Endodermal cell (in vitro differentiated cells): ENCODE measurements at regions not wholly inside any gene's neighbourhood (a gene's known extent, or its start where the extent isn't known, plus 50 kb on each side); places are given as distances from the start of the nearest gene placed in this dataset.

Source experiments
- DNase-seq: peaks from one replicate; pipeline ENCODE4 v3.0.0-alpha.2; 2017
- H3K27ac ChIP-seq: 2 replicates; pipeline ENCODE4 v1.5.1; 2013; ENCODE audit warnings: mild to moderate bottlenecking, low read depth, low read length, moderate library complexity
- H3K27me3 ChIP-seq: 2 replicates; pipeline ENCODE4 v1.6.1; 2013; ENCODE audit warnings: mild to moderate bottlenecking, low read length, moderate library complexity; ENCODE audit not compliant: insufficient read depth, control insufficient read depth, poor library complexity, severe bottlenecking
- H3K36me3 ChIP-seq: 2 replicates; pipeline ENCODE4 v1.7.0; 2013; ENCODE audit warnings: mild to moderate bottlenecking, low read length, moderate library complexity; ENCODE audit not compliant: control insufficient read depth, insufficient read depth
- H3K4me1 ChIP-seq: one replicate; pipeline ENCODE4 v1.7.0; 2013; ENCODE audit warnings: low read length; ENCODE audit not compliant: control insufficient read depth, insufficient read depth
- H3K4me3 ChIP-seq: 2 replicates; pipeline ENCODE4 v1.5.1; 2013; ENCODE audit warnings: mild to moderate bottlenecking, low read length, moderate library complexity
- H3K9ac ChIP-seq: 2 replicates; pipeline ENCODE4 v1.6.1; 2013; ENCODE audit warnings: mild to moderate bottlenecking, low read length, moderate library complexity; ENCODE audit not compliant: poor library complexity, severe bottlenecking; ENCODE audit errors: extremely low read depth
- H3K9me3 ChIP-seq: 2 replicates; pipeline ENCODE4 v1.6.1; 2013; ENCODE audit warnings: mild to moderate bottlenecking, low read length, moderate library complexity; ENCODE audit not compliant: control insufficient read depth
- H3K27ac Mint-ChIP-seq: 2 replicates; pipeline ENCODE4 v1.8.0; 2020; ENCODE audit warnings: mixed read lengths
- H3K27me3 Mint-ChIP-seq: 2 replicates; pipeline ENCODE4 v1.8.0; 2021; ENCODE audit warnings: mild to moderate bottlenecking, mixed read lengths; ENCODE audit not compliant: insufficient read depth
- H3K36me3 Mint-ChIP-seq: 2 replicates; pipeline ENCODE4 v1.8.0; 2020; ENCODE audit warnings: low read depth, mixed read lengths
- H3K4me1 Mint-ChIP-seq: 2 replicates; pipeline ENCODE4 v1.8.0; 2020; ENCODE audit warnings: mixed read lengths
- H3K4me3 Mint-ChIP-seq: 2 replicates; pipeline ENCODE4 v1.8.0; 2020; ENCODE audit warnings: mild to moderate bottlenecking, moderate library complexity, mixed read lengths
- H3K9me3 Mint-ChIP-seq: 2 replicates; pipeline ENCODE4 v1.8.0; 2020; ENCODE audit warnings: mild to moderate bottlenecking, mixed read lengths
- WGBS, 2 experiments: methylation state at CpG; one replicate each; pipeline versions ENCODE4 v1.1.5 to v1.1.7; 2013; ENCODE audit warnings: missing lambda C conversion rate in 2 of 2, mixed read lengths in 1 of 2; ENCODE audit not compliant: insufficient coverage in 1 of 2, insufficient read length in 1 of 2; 5-methylcytosine and 5-hydroxymethylcytosine counted together
- TF ChIP-seq, protein P1 (sequence below): fragments of 200-600 bp; sonication (generic); conservative IDR thresholded peaks from 2 replicates; pipeline ENCODE4 v1.5.0; 2021; ENCODE audit warnings: antibody characterized with exemption, mild to moderate bottlenecking

DNA sequence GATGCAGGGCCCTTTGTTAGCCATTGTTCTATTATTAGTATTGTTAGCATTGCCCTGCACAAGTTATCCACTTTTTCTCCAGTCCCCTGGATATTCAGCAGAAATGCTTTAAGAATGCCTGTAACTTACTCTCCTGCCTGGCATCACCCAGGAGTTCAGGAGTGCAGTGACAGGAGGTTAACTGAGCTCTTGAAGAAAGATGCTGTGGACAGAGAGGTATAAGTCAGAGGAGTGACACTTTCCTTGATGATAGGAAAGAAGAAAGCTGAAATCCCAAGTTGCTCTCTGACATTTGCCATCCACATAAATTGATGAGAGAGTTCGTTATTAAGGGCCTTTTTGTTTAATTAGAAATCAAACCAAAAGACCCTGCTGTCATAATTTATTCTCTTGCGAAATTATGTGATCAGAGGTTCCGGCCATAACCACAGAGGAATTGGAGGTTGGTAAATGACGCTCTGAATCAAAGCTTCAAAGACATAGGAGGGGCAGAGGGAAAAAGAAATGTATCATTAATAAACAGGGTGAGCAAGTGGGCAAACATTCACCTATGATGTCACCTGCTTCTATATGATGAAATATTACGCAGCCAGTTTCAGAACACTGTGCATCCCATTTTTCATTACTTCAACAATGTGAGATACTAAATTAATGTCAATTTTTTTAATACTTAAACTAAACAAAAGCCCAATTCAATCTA lies 230.2 kb upstream of the JADE1 start:
- H3K27ac Mint-ChIP-seq, result no peak overlapping the region
- Histone ChIP-seq H3K27ac (no peak overlapping the region), H3K9ac (no peak overlapping the region), H3K27me3 (no peaks in the 10 kb centered on the region), H3K4me3 (no peak overlapping the region), H3K9me3 (peaks cover 5% of the 10 kb centered on the region), H3K4me1 (no peaks in the 10 kb centered on the region), H3K36me3 (no peaks in the 10 kb centered on the region)
- H3K9me3 Mint-ChIP-seq, result peaks cover 4% of the 10 kb centered on the region
- H3K4me1 Mint-ChIP-seq, result peaks cover 9% of the 10 kb centered on the region
- H3K4me3 Mint-ChIP-seq, result no peak overlapping the region
- H3K36me3 Mint-ChIP-seq, result no peaks in the 10 kb centered on the region
- no peaks in the 10 kb centered on the region for H3K27me3 Mint-ChIP-seq
- no peak for DNase-seq
- WGBS, 2 experiments, result 75 to 77% methylated on average over 4 to 5 of the region's 5 CpGs
- TF ChIP-seq, protein P1, sequence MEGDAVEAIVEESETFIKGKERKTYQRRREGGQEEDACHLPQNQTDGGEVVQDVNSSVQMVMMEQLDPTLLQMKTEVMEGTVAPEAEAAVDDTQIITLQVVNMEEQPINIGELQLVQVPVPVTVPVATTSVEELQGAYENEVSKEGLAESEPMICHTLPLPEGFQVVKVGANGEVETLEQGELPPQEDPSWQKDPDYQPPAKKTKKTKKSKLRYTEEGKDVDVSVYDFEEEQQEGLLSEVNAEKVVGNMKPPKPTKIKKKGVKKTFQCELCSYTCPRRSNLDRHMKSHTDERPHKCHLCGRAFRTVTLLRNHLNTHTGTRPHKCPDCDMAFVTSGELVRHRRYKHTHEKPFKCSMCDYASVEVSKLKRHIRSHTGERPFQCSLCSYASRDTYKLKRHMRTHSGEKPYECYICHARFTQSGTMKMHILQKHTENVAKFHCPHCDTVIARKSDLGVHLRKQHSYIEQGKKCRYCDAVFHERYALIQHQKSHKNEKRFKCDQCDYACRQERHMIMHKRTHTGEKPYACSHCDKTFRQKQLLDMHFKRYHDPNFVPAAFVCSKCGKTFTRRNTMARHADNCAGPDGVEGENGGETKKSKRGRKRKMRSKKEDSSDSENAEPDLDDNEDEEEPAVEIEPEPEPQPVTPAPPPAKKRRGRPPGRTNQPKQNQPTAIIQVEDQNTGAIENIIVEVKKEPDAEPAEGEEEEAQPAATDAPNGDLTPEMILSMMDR, result no peak

DNA sequence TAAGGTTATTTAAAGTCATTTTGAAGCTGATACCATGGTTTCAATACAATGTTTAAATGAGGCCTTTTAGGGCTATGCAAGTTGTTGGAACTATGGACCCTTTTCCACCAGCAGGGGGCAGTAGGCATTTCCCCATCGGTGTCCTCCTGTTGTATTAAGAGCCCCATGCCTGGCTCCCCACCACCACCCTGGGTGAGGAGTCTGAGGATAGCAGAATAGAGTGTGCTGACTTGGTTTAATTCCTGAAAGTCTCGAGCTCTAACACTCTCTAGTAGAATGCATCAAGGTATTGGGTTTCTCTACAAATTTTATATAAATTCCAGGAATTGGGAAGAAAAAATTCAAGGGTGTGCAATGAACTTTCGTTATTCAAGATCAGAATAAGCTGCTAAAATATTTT lies 234.8 kb upstream of the JADE1 start:
- Histone ChIP-seq H3K27ac (no peak overlapping the region), H3K9me3 (peaks cover 5% of the 10 kb centered on the region)
- 0 to 19% methylated on average over 1 to 3 of the region's 3 CpGs for WGBS, 2 experiments

DNA sequence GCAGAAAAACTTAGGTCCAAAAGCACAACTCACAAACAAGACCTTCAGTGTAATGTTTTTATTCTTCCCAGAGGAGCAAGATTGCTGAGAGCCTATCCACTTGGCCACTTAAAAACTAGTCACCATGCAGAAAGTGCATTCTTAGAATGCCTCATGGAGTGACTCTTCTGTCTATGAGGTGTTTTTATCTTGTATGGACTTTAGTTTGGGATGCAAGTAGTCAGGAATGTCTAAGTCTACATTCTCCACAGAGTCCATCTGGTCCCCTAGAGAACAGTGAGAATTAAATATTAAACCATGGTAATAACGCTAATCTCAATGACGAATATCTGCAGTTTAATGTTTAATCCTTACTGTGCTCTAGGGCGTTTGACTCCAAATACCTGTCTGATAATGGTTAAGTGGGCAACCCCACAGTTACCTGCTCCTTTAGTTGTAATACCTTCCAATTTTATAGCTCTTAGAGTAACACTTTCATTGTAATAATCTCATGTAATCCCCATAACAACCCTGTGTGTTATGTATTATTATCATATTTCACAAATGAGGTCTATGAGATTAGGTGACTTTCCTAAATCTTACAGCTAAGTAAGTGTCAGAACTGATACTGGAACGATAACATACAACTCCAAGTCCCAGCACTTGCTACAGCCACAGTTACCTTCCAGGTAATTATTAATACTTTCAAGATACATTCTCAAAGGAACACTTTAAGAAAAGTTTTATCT lies 235.6 kb upstream of the JADE1 start:
- WGBS, 2 experiments, result 82 to 91% methylated on average over 4 of the region's 4 CpGs
- Mint-ChIP-seq H3K4me3 (no peak overlapping the region), H3K27me3 (no peaks in the 10 kb centered on the region), H3K27ac (no peak overlapping the region), H3K4me1 (peaks cover 22% of the 10 kb centered on the region), H3K36me3 (no peaks in the 10 kb centered on the region), H3K9me3 (peaks cover 4% of the 10 kb centered on the region)
- H3K9me3 ChIP-seq, result peaks cover 5% of the 10 kb centered on the region
- H3K36me3 ChIP-seq, result no peaks in the 10 kb centered on the region
- DNase-seq, result no peak
- H3K4me1 ChIP-seq, result no peaks in the 10 kb centered on the region
- no peak overlapping the region for H3K4me3 ChIP-seq
- H3K27ac ChIP-seq, result no peak overlapping the region
- no peaks in the 10 kb centered on the region for H3K27me3 ChIP-seq
- TF ChIP-seq, protein P1, result no peak
- H3K9ac ChIP-seq, result no peak overlapping the region

More for the DNA sequence above, 234.8 kb upstream of the JADE1 start:
- H3K4me1 Mint-ChIP-seq, result peaks cover 20% of the 10 kb centered on the region
- Histone ChIP-seq H3K4me1 (no peaks in the 10 kb centered on the region), H3K9ac (no peak overlapping the region), H3K36me3 (no peaks in the 10 kb centered on the region), H3K4me3 (no peak overlapping the region), H3K27me3 (no peaks in the 10 kb centered on the region)
- no peaks in the 10 kb centered on the region for H3K27me3 Mint-ChIP-seq
- TF ChIP-seq, protein P1, result peak; percentile 97
- no peak overlapping the region for H3K27ac Mint-ChIP-seq
- H3K4me3 Mint-ChIP-seq, result no peak overlapping the region
- peak; percentile 92 for DNase-seq
- H3K9me3 Mint-ChIP-seq, result peaks cover 4% of the 10 kb centered on the region
- H3K36me3 Mint-ChIP-seq, result no peaks in the 10 kb centered on the region
